DMS53 treated with DMSO at 0.1 percent for 48 hours (cell line): ENCODE measurements at regions not wholly inside any gene's neighbourhood (a gene's known extent, or its start where the extent isn't known, plus 50 kb on each side); places are given as distances from the start of the nearest gene placed in this dataset.

Experiments used
- DNase-seq: peaks from one replicate; lab custom pipeline; 2025; ENCODE audit not compliant: unreplicated experiment; lab: John Stamatoyannopoulos, UW

- DNase-seq = no peak
Measured at GRCh38 chr6:66896415-66896814, 1189.4 kb upstream of the EYS start.

- DNase-seq = no peak
Measured at GRCh38 chr6:66883453-66883852, 1176.4 kb upstream of the EYS start.

GRCh38 chr6:66866801-66867200, 1159.8 kb upstream of the EYS start:
- DNase-seq = no peak

- DNase-seq = peak; percentile 51
Measured at GRCh38 chr6:66865771-66866170, 1158.7 kb upstream of the EYS start.

GRCh38 chr6:66861007-66861541, 1154.0 kb upstream of the EYS start:
- no peak for DNase-seq

GRCh38 chr6:66860328-66860727, 1153.3 kb upstream of the EYS start:
- no peak for DNase-seq

- no peak for DNase-seq
Measured at GRCh38 chr6:66858196-66858595, 1151.2 kb upstream of the EYS start.

GRCh38 chr6:66854014-66854413, 1147.0 kb upstream of the EYS start:
- DNase-seq = no peak

GRCh38 chr6:66851930-66852329, 1144.9 kb upstream of the EYS start:
- no peak for DNase-seq

- DNase-seq = no peak
Measured at GRCh38 chr6:66849843-66850242, 1142.8 kb upstream of the EYS start.

GRCh38 chr6:66848244-66848953, 1141.4 kb upstream of the EYS start:
- DNase-seq = no peak

- no peak for DNase-seq
Measured at GRCh38 chr6:66838764-66839163, 1131.7 kb upstream of the EYS start.

GRCh38 chr6:66825539-66825938, 1118.5 kb upstream of the EYS start:
- DNase-seq = no peak

- no peak for DNase-seq
Measured at GRCh38 chr6:66814156-66814555, 1107.1 kb upstream of the EYS start.

GRCh38 chr6:66808771-66809170, 1101.7 kb upstream of the EYS start:
- DNase-seq = no peak

- DNase-seq = no peak
Measured at GRCh38 chr6:66796987-66797386, 1090.0 kb upstream of the EYS start.

GRCh38 chr6:66788579-66788978, 1081.6 kb upstream of the EYS start:
- DNase-seq = no peak

GRCh38 chr6:66772800-66773199, 1065.8 kb upstream of the EYS start:
- DNase-seq = no peak

GRCh38 chr6:66771626-66772025, 1064.6 kb upstream of the EYS start:
- no peak for DNase-seq

GRCh38 chr6:66751630-66752029, 1044.6 kb upstream of the EYS start:
- DNase-seq = no peak

GRCh38 chr6:66740346-66740745, 1033.3 kb upstream of the EYS start:
- DNase-seq = peak; percentile 8

- no peak for DNase-seq
Measured at GRCh38 chr6:66735106-66735890, 1028.3 kb upstream of the EYS start.
